Adrenal gland (tissue), 9 donors: ENCODE measurements at regions not wholly inside any gene's neighbourhood (a gene's known extent, or its start where the extent isn't known, plus 50 kb on each side); places are given as distances from the start of the nearest gene placed in this dataset.

ENCODE experiments used
- DNase-seq, 7 donors: peaks; one replicate each; pipeline ENCODE4 v3.0.0-alpha.2; 2019 to 2020
- H3K27ac ChIP-seq, 5 donors: fragments of 200-600 bp; sonication (generic) in 4 of 5; 1 replicate in 3 of 5; 2 replicates in 2 of 5; pipeline versions ENCODE4 v1.5.1 to v1.8.0; 2016 to 2020; ENCODE audit warnings: mild to moderate bottlenecking in 1 of 5
- H3K27me3 ChIP-seq: fragments of 200-600 bp; 2 replicates; pipeline ENCODE4 v1.8.0; 2021
- H3K36me3 ChIP-seq, 2 donors: fragments of 200-600 bp; replicated peaks in 1 of 2; 1 replicate in 1 of 2; 2 replicates in 1 of 2; pipeline versions ENCODE4 v1.5.1 to v1.8.0; 2018 to 2022
- H3K4me1 ChIP-seq, 2 donors: fragments of 200-600 bp; replicated peaks in 1 of 2; 1 replicate in 1 of 2; 2 replicates in 1 of 2; pipeline versions ENCODE4 v1.5.1 to v1.8.0; 2018 to 2021
- H3K4me3 ChIP-seq, 4 donors: fragments of 200-600 bp; sonication (generic) in 3 of 4; one replicate each; pipeline ENCODE4 v1.5.1; 2016 to 2018
- H3K9me3 ChIP-seq, 3 donors: fragments of 200-600 bp; sonication (generic) in 1 of 3; replicated peaks in 1 of 3; 1 replicate in 2 of 3; 2 replicates in 1 of 3; pipeline versions ENCODE4 v1.5.1 to v1.8.0; 2016 to 2021
- CTCF ChIP-seq, 6 experiments: fragments of 450-650 bp in 4 of 6; fragments of 200-600 bp in 2 of 6; sonication (generic) in 1 of 6; IDR thresholded peaks; 1 replicate in 5 of 6; 2 replicates in 1 of 6; pipeline versions ENCODE4 v1.5.1 to v1.8.0; 2016 to 2021; ENCODE audit warnings: antibody characterized with exemption in 6 of 6, mild to moderate bottlenecking in 2 of 6, moderate library complexity in 1 of 6
- POLR2A ChIP-seq, 2 donors: fragments of 450-650 bp; IDR thresholded peaks; one replicate each; pipeline ENCODE4 v1.6.1; 2017; ENCODE audit warnings: antibody characterized with exemption in 2 of 2, mild to moderate bottlenecking in 2 of 2, moderate library complexity in 1 of 2
- WGBS, 4 donors: extraction: QIAGEN DNeasy Blood & Tissue Kit in 2 of 4; methylation state at CpG; one replicate each; pipeline versions ENCODE4 v1.1.5 to v1.1.7; 2013 to 2017; 5-methylcytosine and 5-hydroxymethylcytosine counted together
- intact Hi-C, 2 donors: fragments of 100-400 bp; cut with DNase I; formaldehyde crosslinking; loops; one replicate each; pipeline versions ENCODE4 v1.14.1 to v1.15.0; 2022 to 2023
- donor health status: healthy with polysubstance abuse.
- donor health status: Bipolar disorder and iron deficiency.
- donor health status: DM: yes; HTN: yes; CAD: no.
- donor health status: DM: no; HTN: no; CAD: no.
- donor health status: DM: no; HTN: no; CAD: no.

GRCh38 chr20:41984031-41984430, 365.9 kb upstream of the CHD6 start:
- 76 to 89% (median 83%) methylated on average over 2 of the region's 2 CpGs for WGBS, 4 donors
- H3K27me3 ChIP-seq = no peaks in the 10 kb centered on the region
- TF ChIP-seq POLR2A (IDR thresholded peaks at IDR 0.05) (no peak), CTCF (IDR thresholded peaks at IDR 0.05) (no peak)
- no peak for DNase-seq
- no peak overlapping the region for H3K27ac ChIP-seq
- H3K4me1 ChIP-seq = no peaks in the 10 kb centered on the region
- no peaks in the 10 kb centered on the region for H3K9me3 ChIP-seq
- intact Hi-C loops = no loop called here
- no peak overlapping the region for H3K4me3 ChIP-seq
- H3K36me3 ChIP-seq = no peaks in the 10 kb centered on the region

DNA sequence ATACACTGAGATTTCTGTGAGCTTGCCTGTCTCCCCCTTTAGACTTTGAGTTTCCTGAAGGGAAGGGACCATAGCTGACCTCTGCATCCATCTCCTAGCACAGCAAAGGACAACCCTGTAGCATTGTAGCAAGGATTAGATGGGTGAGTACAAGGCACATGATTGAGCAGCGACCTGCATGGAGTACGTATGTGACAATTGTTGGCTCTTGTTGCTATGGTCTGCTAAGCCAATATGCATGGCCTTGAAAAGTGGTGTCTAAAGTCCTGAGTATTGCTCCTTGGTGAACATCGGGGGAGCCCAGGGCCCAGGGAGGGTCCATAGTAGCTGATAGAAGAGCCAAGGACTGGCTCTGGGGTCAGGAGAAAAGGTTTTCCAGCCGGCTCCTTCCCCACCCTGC, 365.0 kb upstream of the CHD6 start:
- H3K36me3 ChIP-seq = no peaks in the 10 kb centered on the region
- TF ChIP-seq POLR2A (IDR thresholded peaks at IDR 0.05) (no peak), CTCF (IDR thresholded peaks at IDR 0.05) (no peak)
- 70 to 90% (median 81%) methylated on average over 4 of the region's 4 CpGs for WGBS, 4 donors
- H3K27ac ChIP-seq = no peak overlapping the region
- intact Hi-C loops = no loop called here
- no peaks in the 10 kb centered on the region for H3K27me3 ChIP-seq
- no peak overlapping the region for H3K4me3 ChIP-seq
- no peaks in the 10 kb centered on the region for H3K4me1 ChIP-seq
- H3K9me3 ChIP-seq = no peaks in the 10 kb centered on the region
- no peak for DNase-seq

DNA sequence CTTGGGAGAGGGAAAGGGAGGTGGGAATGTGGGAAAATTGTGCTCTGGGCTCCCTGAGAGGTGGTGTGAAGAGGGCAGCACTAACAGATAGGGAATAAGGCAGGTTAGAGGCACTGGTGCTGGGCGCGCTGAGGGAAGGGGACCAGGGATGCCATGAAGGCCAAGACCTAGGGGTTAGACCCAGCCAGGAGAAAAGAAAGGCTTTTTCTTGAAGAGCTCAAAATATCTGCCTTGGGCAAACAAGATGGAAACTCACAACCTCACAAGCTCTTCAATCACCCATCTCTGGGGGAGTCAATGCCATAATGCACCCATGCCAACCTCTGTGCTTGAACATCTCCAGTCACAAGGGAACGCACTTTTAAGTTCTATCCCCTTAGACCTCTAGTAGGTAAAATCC, 363.6 kb upstream of the CHD6 start:
- H3K9me3 ChIP-seq = no peaks in the 10 kb centered on the region
- no peaks in the 10 kb centered on the region for H3K4me1 ChIP-seq
- H3K36me3 ChIP-seq = no peaks in the 10 kb centered on the region
- no peak for DNase-seq
- H3K4me3 ChIP-seq = no peak overlapping the region
- intact Hi-C loops = no loop called here
- no peak overlapping the region for H3K27ac ChIP-seq
- TF ChIP-seq POLR2A (IDR thresholded peaks at IDR 0.05) = no peak
- no peak for TF ChIP-seq CTCF (IDR thresholded peaks at IDR 0.05)
- no peaks in the 10 kb centered on the region for H3K27me3 ChIP-seq
- WGBS, 4 donors = 93 to 98% (median 96%) methylated on average over 3 of the region's 3 CpGs

DNA sequence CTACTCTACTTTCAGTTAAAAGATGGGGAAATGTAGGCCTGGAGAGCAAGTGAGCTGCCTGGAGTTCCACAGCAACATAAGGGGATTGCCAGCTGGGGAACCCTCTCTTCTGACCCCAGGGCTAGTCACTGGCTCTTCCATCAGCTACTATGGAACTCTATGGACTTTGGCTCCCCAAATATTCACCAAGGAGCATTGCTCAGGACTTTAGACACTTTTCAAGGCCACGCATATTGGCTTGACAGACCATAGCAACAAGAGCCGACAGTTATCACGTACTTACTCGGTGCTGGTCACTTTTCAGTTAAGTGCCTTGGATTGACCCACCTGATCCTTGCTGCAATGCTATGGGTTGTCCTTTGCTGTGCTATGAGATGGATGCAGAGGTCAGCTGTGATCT, 360.7 kb upstream of the CHD6 start:
- Histone ChIP-seq H3K4me1 (no peaks in the 10 kb centered on the region), H3K9me3 (no peaks in the 10 kb centered on the region), H3K4me3 (no peak overlapping the region), H3K27ac (no peak overlapping the region), H3K36me3 (no peaks in the 10 kb centered on the region), H3K27me3 (no peaks in the 10 kb centered on the region)
- intact Hi-C loops = no loop called here
- no peak for DNase-seq
- TF ChIP-seq POLR2A (IDR thresholded peaks at IDR 0.05) (no peak), CTCF (IDR thresholded peaks at IDR 0.05) (no peak)
- WGBS, 4 donors = 87 to 93% (median 90%) methylated on average over 4 of the region's 4 CpGs
